ENCODE measurements at regions not wholly inside any gene's neighbourhood (a gene's known extent, or its start where the extent isn't known, plus 50 kb on each side); places are given as distances from the start of the nearest gene placed in this dataset.

DNA sequence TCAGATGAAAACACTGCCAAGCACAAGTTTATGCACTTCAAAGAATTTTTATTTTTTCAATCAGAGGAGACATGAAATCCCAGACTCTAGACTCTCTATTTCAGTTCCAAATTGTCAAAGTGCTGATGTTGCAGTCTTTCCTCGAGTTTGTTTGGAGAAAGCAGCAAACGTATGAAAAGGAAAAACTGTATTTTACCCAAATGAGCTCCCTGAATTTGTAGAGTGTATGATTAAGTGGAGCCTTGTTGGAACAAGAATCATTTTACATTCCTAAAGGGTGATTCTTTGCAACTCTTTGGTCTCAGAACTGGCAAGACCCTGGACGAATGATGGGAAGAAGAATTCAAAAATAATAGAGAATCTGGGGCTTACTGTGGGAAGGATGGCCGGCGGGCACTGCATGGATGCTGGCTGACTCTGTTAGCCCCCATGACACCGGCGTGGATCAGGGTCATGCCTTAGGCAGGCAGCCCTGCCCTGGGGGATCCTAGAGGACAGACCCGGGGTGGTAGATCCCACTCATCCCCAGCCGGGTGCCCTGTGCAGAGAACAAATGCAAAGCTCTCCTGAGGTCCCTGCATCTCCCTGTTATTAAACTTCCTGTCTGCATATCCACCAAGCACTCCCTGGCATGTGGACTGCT is 207.4 kb downstream of the FNDC1 start:
- no peaks in the 10 kb centered on the region for H3K36me3 Mint-ChIP-seq
- H3K27ac Mint-ChIP-seq = no peak overlapping the region
- no peak overlapping the region for H3K4me3 Mint-ChIP-seq
- H3K4me1 Mint-ChIP-seq (ENCODE audit: low read depth) = no peaks in the 10 kb centered on the region
- H3K9me3 Mint-ChIP-seq (ENCODE audit: low read depth) = no peaks in the 10 kb centered on the region
- peaks cover 5% of the 10 kb centered on the region for H3K27me3 Mint-ChIP-seq

DNA sequence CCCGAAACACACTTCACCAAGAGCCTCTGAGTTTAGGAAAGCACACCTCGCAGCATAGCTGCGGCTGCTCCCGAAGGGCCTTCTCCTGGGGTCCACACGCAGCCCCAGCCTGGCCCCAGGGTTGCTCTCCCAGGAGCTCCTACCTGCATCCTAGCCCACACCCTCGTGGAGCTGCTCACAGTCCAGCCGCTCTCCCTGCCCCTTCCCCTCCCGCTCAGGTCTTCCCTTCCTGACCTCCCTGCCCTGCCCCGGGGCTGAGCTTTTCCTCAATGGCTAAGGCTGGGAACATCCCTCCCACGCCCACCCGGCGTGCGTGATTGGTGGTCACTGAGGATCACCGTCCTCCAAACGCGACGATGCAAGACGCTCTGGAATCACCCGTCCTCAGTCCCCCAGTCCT is 205.8 kb downstream of the FNDC1 start:
- Mint-ChIP-seq H3K4me1 (ENCODE audit: low read depth) (no peaks in the 10 kb centered on the region), H3K27ac (no peak overlapping the region), H3K27me3 (peaks cover 5% of the 10 kb centered on the region), H3K36me3 (no peaks in the 10 kb centered on the region), H3K9me3 (ENCODE audit: low read depth) (peaks cover 4% of the 10 kb centered on the region), H3K4me3 (no peak overlapping the region)

- Mint-ChIP-seq H3K4me1 (ENCODE audit: low read depth) (no peaks in the 10 kb centered on the region), H3K4me3 (no peak overlapping the region), H3K36me3 (no peaks in the 10 kb centered on the region), H3K27me3 (peaks cover 2% of the 10 kb centered on the region), H3K9me3 (ENCODE audit: low read depth) (peaks cover 4% of the 10 kb centered on the region), H3K27ac (no peak overlapping the region)
Measured at GRCh38 chr6:159373670-159374069, 204.5 kb downstream of the FNDC1 start.

GRCh38 chr6:159372333-159372732 is 203.1 kb downstream of the FNDC1 start:
- H3K36me3 Mint-ChIP-seq = no peaks in the 10 kb centered on the region
- H3K9me3 Mint-ChIP-seq (ENCODE audit: low read depth) = peaks cover 4% of the 10 kb centered on the region
- no peaks in the 10 kb centered on the region for H3K4me1 Mint-ChIP-seq (ENCODE audit: low read depth)
- peaks cover 2% of the 10 kb centered on the region for H3K27me3 Mint-ChIP-seq
- no peak overlapping the region for H3K4me3 Mint-ChIP-seq
- H3K27ac Mint-ChIP-seq = no peak overlapping the region

DNA sequence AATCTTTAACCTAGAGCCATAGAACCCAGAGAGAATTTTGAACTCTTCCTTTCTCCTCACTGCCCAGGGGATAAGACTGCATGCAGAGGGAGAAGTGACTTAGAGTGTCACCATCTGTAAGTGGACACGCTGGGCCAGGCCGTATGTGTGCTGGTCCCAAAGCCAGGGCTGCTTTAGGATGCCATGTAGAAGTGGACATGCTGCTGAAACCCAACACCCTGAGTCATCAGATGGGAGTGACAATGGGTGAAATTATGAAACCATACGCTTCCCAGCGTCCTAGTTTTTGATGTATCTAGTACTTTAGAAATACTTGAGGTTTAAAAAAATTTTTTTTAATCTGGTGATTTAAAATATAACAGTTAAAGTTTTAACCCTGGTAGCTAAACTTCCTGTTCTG is 191.1 kb downstream of the FNDC1 start:
- Mint-ChIP-seq H3K36me3 (no peaks in the 10 kb centered on the region), H3K9me3 (ENCODE audit: low read depth) (no peaks in the 10 kb centered on the region), H3K4me3 (no peak overlapping the region), H3K27ac (no peak overlapping the region), H3K4me1 (ENCODE audit: low read depth) (no peaks in the 10 kb centered on the region), H3K27me3 (peaks cover 14% of the 10 kb centered on the region)

DNA sequence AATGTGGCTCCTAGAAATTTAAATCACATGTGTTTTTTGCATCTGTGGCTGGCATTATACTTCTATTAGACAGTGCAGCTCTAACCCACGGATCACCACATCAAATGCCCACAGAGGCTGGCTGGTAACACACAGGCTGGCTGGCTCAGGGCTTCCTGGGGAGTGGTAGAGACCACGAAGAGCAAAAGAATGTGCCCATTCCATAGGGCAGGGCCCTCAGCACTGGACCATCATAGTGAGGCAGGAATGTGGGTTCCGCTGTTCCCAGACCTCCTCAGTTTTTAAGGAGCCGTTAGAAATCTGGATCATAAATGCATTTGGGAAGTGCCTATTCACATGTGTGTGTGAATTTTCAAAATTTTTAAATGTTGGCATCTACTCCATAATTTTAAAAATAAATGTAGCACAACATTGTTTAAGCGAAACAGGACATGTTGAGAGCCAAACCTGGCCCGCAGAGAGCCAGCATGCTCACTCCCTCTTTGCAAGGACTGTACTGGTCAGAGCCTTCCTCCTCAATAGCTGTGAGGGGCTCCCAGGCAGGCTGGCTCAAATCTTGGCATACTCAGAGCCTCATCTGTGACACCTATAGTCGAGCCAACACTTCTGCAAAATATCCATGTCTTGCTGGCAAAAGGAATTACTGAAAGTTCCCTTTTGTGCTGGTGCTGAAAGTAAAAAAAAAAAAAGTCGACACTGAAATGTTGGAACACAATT is 190.5 kb downstream of the FNDC1 start:
- H3K27ac Mint-ChIP-seq = no peak overlapping the region
- no peaks in the 10 kb centered on the region for H3K36me3 Mint-ChIP-seq
- no peak overlapping the region for H3K4me3 Mint-ChIP-seq
- H3K9me3 Mint-ChIP-seq (ENCODE audit: low read depth) = no peaks in the 10 kb centered on the region
- peaks cover 15% of the 10 kb centered on the region for H3K27me3 Mint-ChIP-seq
- no peaks in the 10 kb centered on the region for H3K4me1 Mint-ChIP-seq (ENCODE audit: low read depth)

- Mint-ChIP-seq H3K4me3 (no peak overlapping the region), H3K4me1 (ENCODE audit: low read depth) (no peaks in the 10 kb centered on the region), H3K27me3 (peaks cover 7% of the 10 kb centered on the region), H3K9me3 (ENCODE audit: low read depth) (no peaks in the 10 kb centered on the region), H3K27ac (no peak overlapping the region), H3K36me3 (no peaks in the 10 kb centered on the region)
Measured at GRCh38 chr6:159358562-159358961, 189.4 kb downstream of the FNDC1 start.

DNA sequence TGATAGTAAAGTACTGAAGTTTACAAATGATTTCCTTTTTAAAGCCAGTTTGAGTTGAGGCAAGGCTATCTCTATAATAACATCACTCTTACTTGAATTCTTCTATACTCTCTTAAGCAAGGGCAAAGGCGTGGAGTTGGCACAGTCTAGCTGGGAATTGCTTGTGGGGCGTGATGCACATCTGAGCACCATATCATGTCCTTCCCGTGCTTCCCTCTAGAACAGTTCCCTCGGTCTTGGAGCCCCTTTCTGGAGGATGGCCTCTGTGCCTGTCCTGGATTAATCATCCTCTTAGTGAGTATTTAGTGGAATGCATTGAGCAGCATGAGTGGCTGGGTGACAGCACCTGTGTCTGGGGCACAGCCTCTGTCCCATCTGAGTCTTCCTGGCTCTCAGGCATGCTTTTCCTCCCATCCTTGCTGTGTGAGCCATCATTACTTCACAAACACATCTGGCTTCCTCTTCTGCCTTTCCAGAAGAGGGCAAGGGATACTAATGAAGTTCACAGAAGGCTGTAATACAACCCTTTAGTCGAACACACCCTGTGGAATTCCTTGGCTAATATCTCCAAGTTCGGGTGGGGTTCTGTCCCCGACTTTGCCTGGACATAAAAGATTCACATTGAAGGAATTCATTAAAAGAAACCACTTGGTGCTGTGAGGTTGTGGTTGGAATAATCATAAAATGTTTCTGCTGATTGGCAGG is 188.2 kb downstream of the FNDC1 start:
- Mint-ChIP-seq H3K36me3 (no peaks in the 10 kb centered on the region), H3K27me3 (peaks cover 7% of the 10 kb centered on the region), H3K27ac (no peak overlapping the region), H3K4me1 (ENCODE audit: low read depth) (no peaks in the 10 kb centered on the region), H3K4me3 (no peak overlapping the region), H3K9me3 (ENCODE audit: low read depth) (no peaks in the 10 kb centered on the region)

DNA sequence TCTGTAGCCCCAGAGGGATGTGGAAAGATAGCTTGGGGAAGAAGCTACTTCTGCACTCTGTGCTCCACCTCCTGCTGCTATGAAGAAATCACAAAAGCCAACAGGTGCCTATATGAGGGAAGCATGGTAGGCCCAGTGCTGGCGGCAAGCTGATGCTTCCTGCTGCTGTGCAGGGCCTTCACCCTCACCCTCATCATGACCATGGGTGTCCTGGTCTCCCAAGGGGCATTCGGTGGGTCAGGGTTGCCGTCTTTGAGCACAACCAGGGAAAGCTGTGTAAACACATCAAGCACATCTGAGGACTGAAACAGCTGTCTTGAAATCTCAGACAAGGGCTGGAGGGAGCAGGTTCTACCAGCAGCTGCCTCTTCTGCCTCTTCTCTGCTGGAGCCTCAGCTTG is 184.0 kb downstream of the FNDC1 start:
- H3K4me3 Mint-ChIP-seq = no peak overlapping the region
- no peak overlapping the region for H3K27ac Mint-ChIP-seq
- H3K9me3 Mint-ChIP-seq (ENCODE audit: low read depth) = no peaks in the 10 kb centered on the region
- no peaks in the 10 kb centered on the region for H3K4me1 Mint-ChIP-seq (ENCODE audit: low read depth)
- H3K27me3 Mint-ChIP-seq = peaks cover 6% of the 10 kb centered on the region
- no peaks in the 10 kb centered on the region for H3K36me3 Mint-ChIP-seq

GRCh38 chr6:159351707-159352106 is 182.5 kb downstream of the FNDC1 start:
- no peaks in the 10 kb centered on the region for H3K4me1 Mint-ChIP-seq (ENCODE audit: low read depth)
- no peaks in the 10 kb centered on the region for H3K9me3 Mint-ChIP-seq (ENCODE audit: low read depth)
- H3K4me3 Mint-ChIP-seq = no peak overlapping the region
- peaks cover 4% of the 10 kb centered on the region for H3K27me3 Mint-ChIP-seq
- no peak overlapping the region for H3K27ac Mint-ChIP-seq
- no peaks in the 10 kb centered on the region for H3K36me3 Mint-ChIP-seq

- Mint-ChIP-seq H3K27ac (no peak overlapping the region), H3K4me1 (ENCODE audit: low read depth) (no peaks in the 10 kb centered on the region), H3K27me3 (peaks cover 2% of the 10 kb centered on the region), H3K4me3 (no peak overlapping the region), H3K36me3 (no peaks in the 10 kb centered on the region), H3K9me3 (ENCODE audit: low read depth) (no peaks in the 10 kb centered on the region)
Measured at GRCh38 chr6:159349915-159350314, 180.7 kb downstream of the FNDC1 start.

DNA sequence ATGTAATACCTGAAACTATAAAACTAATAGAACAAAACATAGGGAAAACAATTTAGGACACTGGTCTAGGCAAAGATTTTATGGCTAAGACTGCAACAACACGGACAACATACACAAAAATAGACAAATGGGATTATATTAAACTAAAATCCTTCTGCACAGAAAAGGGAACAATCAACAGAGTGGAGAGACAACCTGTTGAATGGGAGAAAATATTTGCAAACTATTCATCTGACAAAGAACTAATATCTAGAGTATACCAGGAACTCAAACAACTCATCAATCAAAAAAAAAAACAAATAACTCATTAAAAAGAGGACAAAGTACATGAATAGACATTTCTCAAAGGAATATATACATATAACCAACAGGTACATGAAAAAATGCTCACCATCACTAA is 174.5 kb downstream of the FNDC1 start:
- Mint-ChIP-seq H3K4me1 (ENCODE audit: low read depth) (no peaks in the 10 kb centered on the region), H3K27ac (no peak overlapping the region), H3K36me3 (peaks cover 2% of the 10 kb centered on the region), H3K27me3 (peaks cover 11% of the 10 kb centered on the region), H3K4me3 (no peak overlapping the region), H3K9me3 (ENCODE audit: low read depth) (peaks cover 17% of the 10 kb centered on the region)

GRCh38 chr6:159342146-159342545 is 172.9 kb downstream of the FNDC1 start:
- Mint-ChIP-seq H3K4me3 (no peak overlapping the region), H3K4me1 (ENCODE audit: low read depth) (no peaks in the 10 kb centered on the region), H3K27me3 (peaks cover 13% of the 10 kb centered on the region), H3K27ac (no peak overlapping the region), H3K9me3 (ENCODE audit: low read depth) (peaks cover 17% of the 10 kb centered on the region), H3K36me3 (peaks cover 2% of the 10 kb centered on the region)

DNA sequence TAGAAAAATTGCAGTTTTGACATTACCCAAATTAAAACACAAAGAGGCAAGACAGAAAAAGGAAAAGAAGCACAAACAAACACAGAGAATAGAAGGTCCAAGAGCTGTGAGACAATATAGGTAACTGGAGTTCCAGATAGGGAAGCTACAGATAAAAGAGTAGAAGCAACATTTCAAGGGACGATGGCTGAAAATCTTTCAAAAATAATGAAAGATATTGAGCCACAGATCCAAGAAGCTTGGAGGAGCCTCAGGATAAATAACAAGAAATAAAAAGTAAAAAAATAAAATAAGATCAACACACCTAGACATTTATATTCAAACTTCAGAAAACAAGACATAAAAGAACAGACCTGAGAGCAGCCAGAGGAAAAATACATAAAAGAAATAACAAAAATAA is 164.9 kb downstream of the FNDC1 start:
- no peaks in the 10 kb centered on the region for H3K4me1 Mint-ChIP-seq (ENCODE audit: low read depth)
- H3K27ac Mint-ChIP-seq = no peak overlapping the region
- no peak overlapping the region for H3K4me3 Mint-ChIP-seq
- H3K36me3 Mint-ChIP-seq = no peaks in the 10 kb centered on the region
- peaks cover 9% of the 10 kb centered on the region for H3K27me3 Mint-ChIP-seq
- H3K9me3 Mint-ChIP-seq (ENCODE audit: low read depth) = peaks cover 20% of the 10 kb centered on the region

GRCh38 chr6:159331451-159331850 is 162.3 kb downstream of the FNDC1 start:
- H3K4me1 Mint-ChIP-seq (ENCODE audit: low read depth) = no peaks in the 10 kb centered on the region
- H3K4me3 Mint-ChIP-seq = no peak overlapping the region
- peaks cover 6% of the 10 kb centered on the region for H3K27me3 Mint-ChIP-seq
- peaks cover 17% of the 10 kb centered on the region for H3K9me3 Mint-ChIP-seq (ENCODE audit: low read depth)
- no peaks in the 10 kb centered on the region for H3K36me3 Mint-ChIP-seq
- H3K27ac Mint-ChIP-seq = no peak overlapping the region
